HEK293 (cell line): ENCODE measurements at regions not wholly inside any gene's neighbourhood (a gene's known extent, or its start where the extent isn't known, plus 50 kb on each side); places are given as distances from the start of the nearest gene placed in this dataset.

Source experiments
- CTCF ChIA-PET: fragments of 350-600 bp; formaldehyde crosslinking; extraction: SDS; loops from one replicate; lab custom pipeline; 2021; ENCODE audit warnings: antibody characterized with exemption; lab: Yijun Ruan, JAX
- POLR2A ChIA-PET: fragments of 300-600 bp; formaldehyde crosslinking; extraction: SDS; loops from one replicate; lab custom pipeline; 2020; ENCODE audit warnings: antibody characterized with exemption, inconsistent platforms; lab: Yijun Ruan, JAX
- H3K27ac ChIP-seq: fragments of 200-500 bp; sonication (Bioruptor generic); 2 replicates; pipeline ENCODE4 v1.5.1; 2014; ENCODE audit warnings: low read depth, low read length, control low read depth, inconsistent platforms; ENCODE audit errors: extremely low read depth
- H3K36me3 ChIP-seq, 2 experiments: fragments of 200-500 bp in 1 of 2; sonication (Bioruptor generic) in 1 of 2; 1 replicate in 1 of 2; 2 replicates in 1 of 2; pipeline ENCODE4 v1.5.1; 2014 to 2017; ENCODE audit warnings: inconsistent platforms in 2 of 2, low read length in 2 of 2; ENCODE audit not compliant: control insufficient read depth in 2 of 2, insufficient read depth in 1 of 2
- H3K4me1 ChIP-seq: fragments of 200-500 bp; sonication (Bioruptor generic); 2 replicates; pipeline ENCODE4 v1.5.1; 2014; ENCODE audit warnings: mild to moderate bottlenecking, low read length, inconsistent platforms; ENCODE audit not compliant: control insufficient read depth, insufficient read depth
- H3K4me3 ChIP-seq: 2 replicates; pipeline ENCODE4 v1.5.1; 2011; ENCODE audit warnings: low read depth, mild to moderate bottlenecking, control low read depth, low read length, moderate library complexity
- H3K9me3 ChIP-seq: fragments of 200-500 bp; sonication (Bioruptor generic); 2 replicates; pipeline ENCODE4 v1.5.1; 2014; ENCODE audit warnings: low read depth, low read length, inconsistent platforms; ENCODE audit not compliant: control insufficient read depth, insufficient read depth
- AEBP2 ChIP-seq: fragments of 450-650 bp; formaldehyde crosslinking; IDR thresholded peaks from 2 replicates; pipeline ENCODE4 v1.5.1; 2016; ENCODE audit warnings: missing biosample characterization, missing genetic modification characterization, borderline replicate concordance
- GLIS1 ChIP-seq: fragments of 450-650 bp; formaldehyde crosslinking; IDR thresholded peaks from 2 replicates; pipeline ENCODE4 v1.5.1; 2016; ENCODE audit warnings: missing biosample characterization, missing genetic modification characterization
- PRDM4 ChIP-seq: fragments of 450-650 bp; formaldehyde crosslinking; IDR thresholded peaks from 2 replicates; pipeline ENCODE4 v1.5.1; 2017; ENCODE audit warnings: missing biosample characterization, missing genetic modification characterization
- SCRT1 ChIP-seq: fragments of 450-650 bp; formaldehyde crosslinking; IDR thresholded peaks from 2 replicates; pipeline ENCODE4 v1.5.1; 2016; ENCODE audit warnings: missing biosample characterization, missing genetic modification characterization, borderline replicate concordance
- SCRT2 ChIP-seq: fragments of 450-650 bp; formaldehyde crosslinking; IDR thresholded peaks from 2 replicates; pipeline ENCODE4 v1.5.1; 2016; ENCODE audit warnings: missing biosample characterization, missing genetic modification characterization
- SP2 ChIP-seq: fragments of 450-650 bp; formaldehyde crosslinking; IDR thresholded peaks from 2 replicates; pipeline ENCODE4 v1.5.1; 2016; ENCODE audit warnings: missing biosample characterization, missing genetic modification characterization
- TRIM28 ChIP-seq: IDR thresholded peaks from 2 replicates; pipeline ENCODE4 v1.6.1; 2011; ENCODE audit warnings: low read length, control low read depth, borderline replicate concordance
- ZBTB17 ChIP-seq: fragments of 450-650 bp; formaldehyde crosslinking; IDR thresholded peaks from 2 replicates; pipeline ENCODE4 v1.5.1; 2016; ENCODE audit warnings: missing biosample characterization, missing genetic modification characterization
- ZNF121 ChIP-seq: fragments of 450-650 bp; formaldehyde crosslinking; IDR thresholded peaks from 2 replicates; pipeline ENCODE4 v1.5.1; 2016; ENCODE audit warnings: missing biosample characterization, missing genetic modification characterization
- ZNF19 ChIP-seq: fragments of 450-650 bp; formaldehyde crosslinking; IDR thresholded peaks from 2 replicates; pipeline ENCODE4; 2016; ENCODE audit warnings: missing biosample characterization, missing genetic modification characterization, low read depth
- ZNF280C ChIP-seq: fragments of 450-650 bp; formaldehyde crosslinking; IDR thresholded peaks from 2 replicates; pipeline ENCODE4 v1.5.1; 2016; ENCODE audit warnings: missing biosample characterization, missing genetic modification characterization
- ZNF302 ChIP-seq: fragments of 450-650 bp; formaldehyde crosslinking; IDR thresholded peaks from 2 replicates; pipeline ENCODE4 v1.5.1; 2016; ENCODE audit warnings: missing biosample characterization, missing genetic modification characterization, low read depth
- ZNF362 ChIP-seq: fragments of 450-650 bp; formaldehyde crosslinking; IDR thresholded peaks from 2 replicates; pipeline ENCODE4 v1.5.1; 2016; ENCODE audit warnings: missing biosample characterization, missing genetic modification characterization
- ZNF488 ChIP-seq: fragments of 450-650 bp; formaldehyde crosslinking; IDR thresholded peaks from 2 replicates; pipeline ENCODE4 v1.5.1; 2016; ENCODE audit warnings: missing biosample characterization, missing genetic modification characterization
- ZNF692 ChIP-seq: fragments of 450-650 bp; formaldehyde crosslinking; IDR thresholded peaks from 2 replicates; pipeline ENCODE4 v1.5.1; 2016; ENCODE audit warnings: missing biosample characterization, missing genetic modification characterization
- ZSCAN16 ChIP-seq: fragments of 450-650 bp; formaldehyde crosslinking; IDR thresholded peaks from 2 replicates; pipeline ENCODE4 v1.5.1; 2016; ENCODE audit warnings: missing biosample characterization, missing genetic modification characterization

GRCh38 chr4:181775298-181775697 lies 467.9 kb upstream of the TENM3 start:
- POLR2A ChIA-PET, result no interaction called here
- H3K9me3 ChIP-seq, result no peaks in the 10 kb centered on the region
- CTCF ChIA-PET, result no interaction called here
- no peak overlapping the region for H3K27ac ChIP-seq
- H3K36me3 ChIP-seq, result no peaks in the 10 kb centered on the region
- H3K4me3 ChIP-seq, result no peak overlapping the region
- H3K4me1 ChIP-seq, result no peaks in the 10 kb centered on the region
- TF ChIP-seq ZSCAN16 (tag by site-specific recombination) (no peak), AEBP2 (tag by site-specific recombination) (no peak), ZNF302 (tag by site-specific recombination) (no peak), SP2 (tag by site-specific recombination) (no peak), ZNF692 (tag by site-specific recombination) (no peak), ZNF19 (tag by site-specific recombination) (no peak), TRIM28 (no peak), ZBTB17 (tag by site-specific recombination) (no peak), PRDM4 (tag by site-specific recombination) (no peak), ZNF280C (no peak), ZNF488 (tag by site-specific recombination) (no peak)

- no peaks in the 10 kb centered on the region for H3K36me3 ChIP-seq
- no peak for TF ChIP-seq ZNF121
- peak; percentile 75; the same call in 1 of the 2 replicates for TF ChIP-seq SCRT1 (tag by site-specific recombination)
- TF ChIP-seq ZNF362, result no peak
- TF ChIP-seq GLIS1 (tag by site-specific recombination), result no peak
- peak; percentile 88 for TF ChIP-seq SCRT2
- TF ChIP-seq, all 188 proteins: peak for 2
- no peak overlapping the region for H3K4me3 ChIP-seq
- H3K4me1 ChIP-seq, result no peaks in the 10 kb centered on the region
- H3K9me3 ChIP-seq, result no peaks in the 10 kb centered on the region
- H3K27ac ChIP-seq, result no peak overlapping the region
- ChIA-PET POLR2A (no interaction called here), CTCF (interaction anchor here (0.6 kb wide), 1 partner anchor 21 kb away, joined by 3 read pairs; no protein-coding TSS in a partner anchor)
Measured at GRCh38 chr4:181776264-181777054, 466.7 kb upstream of the TENM3 start.
